ENCODE measurements at regions not wholly inside any gene's neighbourhood (a gene's known extent, or its start where the extent isn't known, plus 50 kb on each side); places are given as distances from the start of the nearest gene placed in this dataset.

DNA sequence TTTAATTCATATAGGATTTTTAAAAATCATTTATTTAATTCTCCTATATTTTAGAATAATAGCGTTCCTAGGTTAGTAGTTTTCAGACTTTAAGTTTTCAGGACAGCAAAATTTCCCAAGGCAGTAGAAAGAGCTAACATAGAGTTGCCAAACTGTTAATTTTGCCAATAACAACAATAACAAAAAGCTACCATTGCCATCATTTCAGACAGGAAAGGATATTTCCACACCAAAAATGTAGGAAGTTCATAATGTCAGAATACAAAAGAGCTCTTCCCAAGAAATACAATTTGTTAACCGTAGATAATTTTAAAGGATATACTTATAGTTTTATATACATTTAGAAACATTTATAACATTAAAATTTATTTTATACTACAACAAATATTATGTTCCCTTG is 81.4 kb upstream of the EEA1 start:
- 61 to 71% methylated on average over 2 of the region's 2 CpGs for WGBS, 2 donors
- Histone ChIP-seq H3K9me3 (no peaks in the 10 kb centered on the region), H3K27me3 (no peaks in the 10 kb centered on the region), H3K4me3 (no peak overlapping the region), H3K27ac (no peak overlapping the region), H3K36me3 (no peaks in the 10 kb centered on the region), H3K4me1 (peaks cover 0 to 5% (median 0%) of the 10 kb centered on the region in 4 donors)
- no peak for DNase-seq (ENCODE audit: low spot score in 2 of 2)
- TF ChIP-seq POLR2A (IDR thresholded peaks at IDR 0.05) (no peak), EP300 (IDR thresholded peaks at IDR 0.05) (no peak)
- TF ChIP-seq, protein P1, sequence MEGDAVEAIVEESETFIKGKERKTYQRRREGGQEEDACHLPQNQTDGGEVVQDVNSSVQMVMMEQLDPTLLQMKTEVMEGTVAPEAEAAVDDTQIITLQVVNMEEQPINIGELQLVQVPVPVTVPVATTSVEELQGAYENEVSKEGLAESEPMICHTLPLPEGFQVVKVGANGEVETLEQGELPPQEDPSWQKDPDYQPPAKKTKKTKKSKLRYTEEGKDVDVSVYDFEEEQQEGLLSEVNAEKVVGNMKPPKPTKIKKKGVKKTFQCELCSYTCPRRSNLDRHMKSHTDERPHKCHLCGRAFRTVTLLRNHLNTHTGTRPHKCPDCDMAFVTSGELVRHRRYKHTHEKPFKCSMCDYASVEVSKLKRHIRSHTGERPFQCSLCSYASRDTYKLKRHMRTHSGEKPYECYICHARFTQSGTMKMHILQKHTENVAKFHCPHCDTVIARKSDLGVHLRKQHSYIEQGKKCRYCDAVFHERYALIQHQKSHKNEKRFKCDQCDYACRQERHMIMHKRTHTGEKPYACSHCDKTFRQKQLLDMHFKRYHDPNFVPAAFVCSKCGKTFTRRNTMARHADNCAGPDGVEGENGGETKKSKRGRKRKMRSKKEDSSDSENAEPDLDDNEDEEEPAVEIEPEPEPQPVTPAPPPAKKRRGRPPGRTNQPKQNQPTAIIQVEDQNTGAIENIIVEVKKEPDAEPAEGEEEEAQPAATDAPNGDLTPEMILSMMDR (IDR thresholded peaks at IDR 0.05), result no peak

DNA sequence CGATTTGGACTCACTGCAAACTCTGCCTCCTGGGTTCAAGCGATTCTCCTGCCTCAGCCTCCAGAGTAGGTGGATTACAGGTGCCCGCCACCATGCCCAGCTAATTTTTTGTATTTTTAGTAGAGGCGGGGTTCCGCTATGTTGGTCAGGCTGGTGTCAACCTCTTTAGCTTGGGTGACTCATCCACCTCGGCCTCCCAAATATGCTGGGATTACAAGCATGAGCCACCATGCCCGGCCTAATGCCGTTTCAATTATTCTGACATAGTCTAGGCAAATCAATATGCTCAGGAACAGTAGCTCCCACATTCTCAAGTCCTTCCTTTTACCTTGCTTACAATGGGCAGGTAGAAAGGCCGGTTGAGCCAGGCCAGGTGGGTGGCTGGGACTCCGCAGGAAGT is 82.0 kb upstream of the EEA1 start:
- no peak overlapping the region for H3K27ac ChIP-seq
- no peak overlapping the region for H3K4me3 ChIP-seq
- no peaks in the 10 kb centered on the region for H3K36me3 ChIP-seq
- H3K27me3 ChIP-seq, result no peaks in the 10 kb centered on the region
- WGBS, 2 donors, result 96 to 97% methylated on average over 10 of the region's 10 CpGs
- no peak for DNase-seq (ENCODE audit: low spot score in 2 of 2)
- H3K4me1 ChIP-seq, result peaks cover 0 to 5% (median 0%) of the 10 kb centered on the region in 4 donors
- H3K9me3 ChIP-seq, result no peaks in the 10 kb centered on the region
- TF ChIP-seq POLR2A (IDR thresholded peaks at IDR 0.05) (no peak), EP300 (IDR thresholded peaks at IDR 0.05) (no peak)
- TF ChIP-seq, protein P1 (IDR thresholded peaks at IDR 0.05), result no peak

DNA sequence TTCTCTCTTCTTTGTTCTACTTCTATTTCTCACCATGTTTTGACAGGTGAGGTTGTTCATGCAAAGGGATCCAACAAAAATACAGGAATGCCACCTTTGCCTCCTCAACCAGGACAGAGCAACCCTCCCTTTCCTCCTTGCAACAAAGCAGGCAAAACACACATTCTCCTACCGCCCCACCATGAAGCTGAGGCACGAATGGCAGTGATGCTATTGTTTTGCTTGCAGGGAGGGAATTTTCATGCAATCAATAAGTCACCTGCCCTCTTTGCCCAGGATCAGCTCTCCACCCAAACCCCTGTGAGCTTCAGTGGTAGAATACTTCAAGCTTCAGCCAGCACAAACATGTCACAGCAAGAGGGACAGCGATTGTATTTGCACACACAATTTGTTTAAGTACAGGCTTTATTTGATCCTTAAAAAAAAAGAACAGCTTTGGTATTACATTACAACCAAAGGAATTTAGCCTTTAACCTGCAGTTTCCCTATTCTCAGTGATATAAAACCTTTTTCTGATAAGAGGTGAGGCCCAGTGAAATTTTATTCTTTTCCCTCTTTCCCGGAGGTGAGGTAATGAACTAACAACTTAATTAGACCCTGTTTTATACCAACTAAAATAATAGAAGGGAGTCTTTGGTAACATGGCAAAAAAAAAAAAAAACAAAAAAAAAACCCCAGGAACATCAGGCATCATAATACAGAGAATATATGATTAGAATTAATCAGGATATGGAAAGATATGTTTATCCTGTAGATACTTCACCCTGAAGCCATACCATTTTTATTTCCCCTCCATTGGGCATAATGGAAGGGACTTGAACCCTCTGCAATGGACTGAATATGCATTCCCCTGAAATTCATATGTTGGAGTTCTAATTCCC is 87.0 kb upstream of the EEA1 start:
- Histone ChIP-seq H3K4me3 (no peak overlapping the region), H3K27ac (no peak overlapping the region), H3K27me3 (no peaks in the 10 kb centered on the region), H3K9me3 (no peaks in the 10 kb centered on the region), H3K4me1 (no peaks in the 10 kb centered on the region), H3K36me3 (no peaks in the 10 kb centered on the region)
- DNase-seq (ENCODE audit: low spot score in 2 of 2), result no peak
- TF ChIP-seq EP300 (IDR thresholded peaks at IDR 0.05) (no peak), POLR2A (IDR thresholded peaks at IDR 0.05) (no peak)
- TF ChIP-seq, protein P1 (IDR thresholded peaks at IDR 0.05), result no peak
- 61 to 63% methylated on average over 4 of the region's 4 CpGs for WGBS, 2 donors

DNA sequence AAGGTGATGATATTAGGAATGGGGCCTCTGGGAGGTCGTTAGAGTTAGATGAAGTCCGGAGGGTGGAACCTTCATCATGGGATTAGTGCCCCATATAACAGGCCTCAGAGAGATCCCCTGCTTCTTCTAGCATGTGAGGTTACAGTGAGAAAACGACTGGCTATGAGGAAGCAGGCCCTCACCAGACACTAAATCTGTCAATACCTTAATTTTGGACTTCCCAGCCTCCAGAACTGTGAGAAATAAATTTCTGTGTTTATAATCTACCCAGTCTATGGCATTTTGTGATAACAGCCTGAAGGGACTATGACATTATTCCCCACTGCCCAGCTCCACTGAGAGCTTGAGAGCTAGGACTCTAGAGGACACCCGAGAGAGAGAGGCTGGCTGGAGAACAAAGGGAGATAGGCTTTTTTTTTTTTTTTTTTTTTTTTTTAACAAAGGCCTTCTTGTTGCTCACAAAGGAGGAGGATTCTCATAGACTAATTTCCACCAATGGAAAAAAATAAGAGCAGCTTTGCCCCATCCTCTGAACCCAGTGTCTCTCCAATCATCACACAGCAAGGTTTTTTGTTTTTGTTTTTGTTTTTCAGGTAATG is 87.8 kb upstream of the EEA1 start:
- DNase-seq (ENCODE audit: low spot score in 2 of 2), result no peak
- no peaks in the 10 kb centered on the region for H3K9me3 ChIP-seq
- TF ChIP-seq POLR2A (IDR thresholded peaks at IDR 0.05) (no peak), EP300 (IDR thresholded peaks at IDR 0.05) (no peak)
- TF ChIP-seq, protein P1 (IDR thresholded peaks at IDR 0.05), result no peak
- H3K4me3 ChIP-seq, result no peak overlapping the region
- no peaks in the 10 kb centered on the region for H3K36me3 ChIP-seq
- H3K27ac ChIP-seq, result no peak overlapping the region
- H3K4me1 ChIP-seq, result no peaks in the 10 kb centered on the region
- WGBS, 2 donors, result 64 to 72% methylated on average over 4 of the region's 4 CpGs
- H3K27me3 ChIP-seq, result no peaks in the 10 kb centered on the region

DNA sequence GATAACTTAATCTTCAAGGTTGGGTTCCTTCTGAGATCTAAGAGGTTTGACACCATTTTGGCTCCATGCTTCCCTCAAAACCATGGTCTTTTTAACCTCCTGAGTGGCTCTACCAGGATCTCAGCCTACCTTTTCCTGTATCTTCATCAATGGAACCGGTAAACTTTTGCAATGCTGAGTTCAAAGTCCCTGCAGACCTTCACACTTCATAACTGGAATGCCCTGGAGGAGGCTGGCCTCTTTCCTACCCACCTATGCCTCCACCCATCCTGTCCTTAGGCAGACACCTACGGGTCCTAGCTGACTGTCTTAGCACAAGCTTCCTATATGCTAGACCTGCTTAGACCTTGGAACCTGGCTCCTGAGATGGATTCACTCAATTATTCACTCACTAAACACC is 89.5 kb upstream of the EEA1 start:
- no peak for DNase-seq (ENCODE audit: low spot score in 2 of 2)
- WGBS, 2 donors, result 93 to 94% methylated on average over 2 of the region's 2 CpGs
- Histone ChIP-seq H3K36me3 (no peaks in the 10 kb centered on the region), H3K4me3 (no peak overlapping the region), H3K9me3 (no peaks in the 10 kb centered on the region), H3K27me3 (no peaks in the 10 kb centered on the region), H3K4me1 (no peaks in the 10 kb centered on the region), H3K27ac (no peak overlapping the region)
- TF ChIP-seq, protein P1 (IDR thresholded peaks at IDR 0.05), result no peak
- TF ChIP-seq EP300 (IDR thresholded peaks at IDR 0.05) (no peak), POLR2A (IDR thresholded peaks at IDR 0.05) (no peak)

All from tibial nerve (tissue), 4 donors.